ENCODE measurements at regions not wholly inside any gene's neighbourhood (a gene's known extent, or its start where the extent isn't known, plus 50 kb on each side); places are given as distances from the start of the nearest gene placed in this dataset.

- DNase-seq, result no peak
- 69% methylated on average over 11 of the region's 11 CpGs for WGBS, 2 experiments (ENCODE audit: low coverage in 1 of 2, low lambda C conversion rate in 2 of 2, missing lambda C conversion rate in 2 of 2)
- no peaks in the 10 kb centered on the region for H3K4me1 ChIP-seq (ENCODE audit: insufficient read depth)
These were observed 57.8 kb upstream of the ZFAND3 start for GRCh38 chr6:37761554-37762271.

GRCh38 chr6:37759221-37760144, 60.0 kb upstream of the ZFAND3 start:
- Histone ChIP-seq H3K79me2 (ENCODE audit: insufficient read depth) (no peaks in the 10 kb centered on the region), H4K20me1 (ENCODE audit: insufficient read depth) (no peaks in the 10 kb centered on the region), H3K4me2 (ENCODE audit: unreplicated experiment) (no peak overlapping the region), H3K9me3 (ENCODE audit: low read depth) (no peaks in the 10 kb centered on the region), H3K4me3 (no peak overlapping the region), H3K4me1 (ENCODE audit: insufficient read depth) (no peaks in the 10 kb centered on the region), H3K9ac (no peak overlapping the region), H3K36me3 (ENCODE audit: low read depth) (no peaks in the 10 kb centered on the region), H2AFZ (no peak overlapping the region), H3K27me3 (replicated peaks; ENCODE audit: insufficient read depth) (peaks cover 20% of the 10 kb centered on the region), H3K9me2 (ENCODE audit: insufficient read depth) (no peaks in the 10 kb centered on the region), H3F3A (ENCODE audit: insufficient read depth) (no peaks in the 10 kb centered on the region), H3K27ac (no peak overlapping the region)
- in situ Hi-C loops (cut with MboI), result no loop called here
- no peak for TF ChIP-seq EZH2phosphoT487 (IDR thresholded peaks at IDR 0.05; ENCODE audit: insufficient read depth, low read depth)
- no peak for TF ChIP-seq EZH2 (IDR thresholded peaks at IDR 0.05; ENCODE audit: insufficient read depth, poor library complexity, severe bottlenecking)
- 67 to 71% methylated on average over 12 of the region's 12 CpGs for WGBS, 2 experiments (ENCODE audit: low coverage in 1 of 2, low lambda C conversion rate in 2 of 2, missing lambda C conversion rate in 2 of 2)
- DNase-seq, result peak; percentile 33

More at GRCh38 chr6:37761554-37762271, 57.8 kb upstream of the ZFAND3 start:
- Histone ChIP-seq H3K27me3 (replicated peaks; ENCODE audit: insufficient read depth) (peaks cover 22% of the 10 kb centered on the region), H3K9me2 (ENCODE audit: insufficient read depth) (no peaks in the 10 kb centered on the region), H3K36me3 (ENCODE audit: low read depth) (no peaks in the 10 kb centered on the region), H3K9ac (no peak overlapping the region), H3K9me3 (ENCODE audit: low read depth) (no peaks in the 10 kb centered on the region), H3K79me2 (ENCODE audit: insufficient read depth) (no peaks in the 10 kb centered on the region), H4K20me1 (ENCODE audit: insufficient read depth) (no peaks in the 10 kb centered on the region), H3K4me3 (no peak overlapping the region), H2AFZ (no peak overlapping the region), H3K4me2 (ENCODE audit: unreplicated experiment) (no peak overlapping the region), H3K27ac (no peak overlapping the region), H3F3A (ENCODE audit: insufficient read depth) (no peaks in the 10 kb centered on the region)
- no peak for TF ChIP-seq EZH2 (IDR thresholded peaks at IDR 0.05; ENCODE audit: insufficient read depth, poor library complexity, severe bottlenecking)
- no peak for TF ChIP-seq EZH2phosphoT487 (IDR thresholded peaks at IDR 0.05; ENCODE audit: insufficient read depth, low read depth)
- in situ Hi-C loops (cut with MboI), result no loop called here

DNA sequence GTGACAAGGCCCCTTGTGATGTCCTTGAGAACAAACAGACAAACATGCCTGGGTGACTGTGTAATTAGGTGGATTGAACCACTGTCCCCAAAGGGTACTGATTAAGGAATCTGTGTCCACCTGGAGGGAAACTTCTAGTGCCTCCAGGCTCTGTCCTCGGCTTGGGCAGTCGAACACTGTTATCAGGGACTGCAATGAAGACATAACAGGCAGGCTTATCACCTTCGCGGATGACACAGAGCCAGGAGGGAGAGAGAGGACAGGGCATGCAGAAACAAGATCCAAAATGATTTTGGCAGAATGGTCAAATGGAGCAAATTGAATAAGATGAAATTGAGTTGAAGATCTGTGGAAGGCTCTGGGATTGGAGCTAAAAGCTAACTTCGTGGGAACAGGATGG, 60.9 kb upstream of the ZFAND3 start:
- TF ChIP-seq EZH2 (IDR thresholded peaks at IDR 0.05; ENCODE audit: insufficient read depth, poor library complexity, severe bottlenecking) (no peak), EZH2phosphoT487 (IDR thresholded peaks at IDR 0.05; ENCODE audit: insufficient read depth, low read depth) (no peak)

GRCh38 chr6:37758234-37758633, 60.6 kb upstream of the MDGA1 start:
- Histone ChIP-seq H3K9me2 (ENCODE audit: insufficient read depth) (no peaks in the 10 kb centered on the region), H3K27ac (no peak overlapping the region), H3K4me3 (no peak overlapping the region), H3F3A (ENCODE audit: insufficient read depth) (no peaks in the 10 kb centered on the region), H3K4me2 (ENCODE audit: unreplicated experiment) (no peak overlapping the region), H2AFZ (no peak overlapping the region), H4K20me1 (ENCODE audit: insufficient read depth) (no peaks in the 10 kb centered on the region), H3K27me3 (replicated peaks; ENCODE audit: insufficient read depth) (peaks cover 8% of the 10 kb centered on the region; the same call in 1 of the 2 replicates), H3K9ac (no peak overlapping the region), H3K9me3 (ENCODE audit: low read depth) (no peaks in the 10 kb centered on the region), H3K79me2 (ENCODE audit: insufficient read depth) (no peaks in the 10 kb centered on the region), H3K36me3 (ENCODE audit: low read depth) (no peaks in the 10 kb centered on the region), H3K4me1 (ENCODE audit: insufficient read depth) (no peaks in the 10 kb centered on the region)
- in situ Hi-C loops (cut with MboI), result no loop called here
- TF ChIP-seq EZH2phosphoT487 (IDR thresholded peaks at IDR 0.05; ENCODE audit: insufficient read depth, low read depth) (no peak), EZH2 (IDR thresholded peaks at IDR 0.05; ENCODE audit: insufficient read depth, poor library complexity, severe bottlenecking) (no peak)
- DNase-seq, result no peak

More for the DNA sequence above, 60.9 kb upstream of the ZFAND3 start:
- DNase-seq, result no peak
- peaks cover 12% of the 10 kb centered on the region for H3K27me3 ChIP-seq (replicated peaks; ENCODE audit: insufficient read depth)
- no peaks in the 10 kb centered on the region for H3K9me3 ChIP-seq (ENCODE audit: low read depth)
- no peaks in the 10 kb centered on the region for H3K36me3 ChIP-seq (ENCODE audit: low read depth)
- no peaks in the 10 kb centered on the region for H3K9me2 ChIP-seq (ENCODE audit: insufficient read depth)
- no peak overlapping the region for H2AFZ ChIP-seq
- no peaks in the 10 kb centered on the region for H3F3A ChIP-seq (ENCODE audit: insufficient read depth)
- no peak overlapping the region for H3K4me2 ChIP-seq (ENCODE audit: unreplicated experiment)
- no peaks in the 10 kb centered on the region for H4K20me1 ChIP-seq (ENCODE audit: insufficient read depth)
- no peaks in the 10 kb centered on the region for H3K4me1 ChIP-seq (ENCODE audit: insufficient read depth)
- H3K9ac ChIP-seq, result no peak overlapping the region
- H3K4me3 ChIP-seq, result no peak overlapping the region
- no peak overlapping the region for H3K27ac ChIP-seq
- in situ Hi-C loops (cut with MboI), result no loop called here
- 58 to 63% methylated on average over 5 of the region's 5 CpGs for WGBS, 2 experiments (ENCODE audit: low coverage in 1 of 2, low lambda C conversion rate in 2 of 2, missing lambda C conversion rate in 2 of 2)
- H3K79me2 ChIP-seq (ENCODE audit: insufficient read depth), result no peaks in the 10 kb centered on the region

Data from GM23248 (cell line).